GM21360 (cell line): ENCODE measurements at regions not wholly inside any gene's neighbourhood (a gene's known extent, or its start where the extent isn't known, plus 50 kb on each side); places are given as distances from the start of the nearest gene placed in this dataset.

ENCODE experiments used
- ATAC-seq: cut with Tn5 transposase; IDR thresholded peaks from one replicate; pipeline ENCODE4 v1.9.1; 2021; ENCODE audit warnings: mild to moderate bottlenecking, moderate library complexity; ENCODE audit not compliant: unreplicated experiment

DNA sequence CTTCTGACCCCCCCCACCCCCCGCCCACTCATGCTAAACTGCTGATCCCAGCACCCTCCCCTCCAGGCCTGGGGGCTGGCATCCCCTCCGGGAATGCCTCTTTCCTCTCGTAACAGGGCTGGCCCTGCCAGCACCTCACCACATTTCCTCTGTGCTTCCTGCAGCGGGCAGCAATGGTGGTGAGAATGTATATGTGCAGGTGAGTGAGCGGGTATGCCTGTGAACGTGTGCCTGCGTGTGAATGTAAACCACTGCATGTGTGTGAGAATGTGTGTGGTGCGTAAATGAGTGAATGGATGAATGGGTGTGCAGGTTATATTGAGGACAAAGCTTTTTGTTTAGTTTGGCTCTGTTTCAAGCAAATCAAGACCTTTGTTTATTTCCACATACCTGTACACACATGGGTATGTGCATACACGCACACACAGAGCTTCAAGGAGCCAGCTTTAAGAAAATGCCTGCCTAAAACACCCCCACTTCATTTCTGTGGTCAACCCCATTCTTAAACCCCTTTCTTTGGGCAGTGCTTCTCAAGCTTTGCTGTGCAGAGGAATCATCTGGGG lies 95.7 kb upstream of the SHB start:
- ATAC-seq, result no peak

DNA sequence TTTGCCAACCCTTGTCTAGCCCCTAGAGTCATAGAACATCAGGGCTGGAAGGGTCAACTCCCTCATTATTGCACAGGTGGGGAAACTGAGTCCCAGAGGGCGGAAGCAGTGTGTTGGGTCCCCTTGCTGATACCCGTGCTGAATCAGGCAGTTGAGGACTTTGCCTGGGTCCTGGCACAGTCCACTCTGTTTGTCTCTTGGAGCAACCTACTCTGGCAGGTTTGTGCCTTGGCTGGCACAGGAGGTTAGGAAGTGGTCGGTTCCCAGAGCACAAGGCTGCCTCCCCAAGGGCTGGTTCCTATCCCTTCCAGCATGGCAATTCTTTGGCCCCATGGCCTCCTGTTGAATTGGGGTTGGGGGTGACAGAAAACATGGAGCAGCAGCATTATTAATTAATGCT lies 94.5 kb upstream of the SHB start:
- ATAC-seq, result no peak

DNA sequence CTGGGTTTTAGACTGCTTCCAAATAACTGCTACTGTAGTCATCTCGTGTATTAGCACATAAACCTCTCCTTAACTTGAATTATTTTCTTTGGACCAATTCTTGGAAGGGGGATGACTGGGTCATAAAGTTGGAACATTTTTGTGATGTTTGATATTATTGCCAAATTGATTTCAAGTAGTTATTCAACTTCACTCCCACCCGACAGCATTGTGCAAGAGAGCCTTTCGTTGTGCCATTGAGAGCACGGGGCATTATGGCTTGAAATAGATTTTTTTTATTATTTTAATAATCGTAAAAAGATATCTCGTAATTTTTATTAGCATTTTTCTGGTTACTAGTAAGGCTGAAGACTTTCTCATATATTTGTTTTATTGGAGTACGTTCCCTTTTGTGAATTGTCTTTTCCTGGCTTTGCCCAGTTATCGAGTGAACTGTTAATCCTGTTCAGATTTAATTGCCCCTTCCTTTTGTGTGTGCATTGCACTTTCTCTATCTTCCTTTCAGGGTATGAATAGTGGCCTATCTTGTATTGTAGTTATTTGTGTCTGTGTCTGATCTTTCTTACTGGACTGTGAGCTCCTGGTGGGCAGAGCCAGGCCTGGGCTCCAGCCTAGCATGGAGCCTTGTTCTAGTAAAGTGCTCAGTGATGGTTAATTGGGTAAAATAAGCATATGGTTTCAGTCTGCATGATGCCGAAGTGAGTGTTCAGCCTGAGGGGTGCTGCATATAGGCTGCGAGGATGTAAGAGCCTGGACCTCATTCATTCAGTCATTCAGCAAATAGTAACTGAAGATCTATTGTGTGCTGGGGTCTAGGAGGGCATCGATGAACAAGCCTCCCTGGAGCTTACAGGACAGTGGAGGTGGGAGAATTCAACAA lies 93.5 kb upstream of the SHB start:
- ATAC-seq, result no peak

DNA sequence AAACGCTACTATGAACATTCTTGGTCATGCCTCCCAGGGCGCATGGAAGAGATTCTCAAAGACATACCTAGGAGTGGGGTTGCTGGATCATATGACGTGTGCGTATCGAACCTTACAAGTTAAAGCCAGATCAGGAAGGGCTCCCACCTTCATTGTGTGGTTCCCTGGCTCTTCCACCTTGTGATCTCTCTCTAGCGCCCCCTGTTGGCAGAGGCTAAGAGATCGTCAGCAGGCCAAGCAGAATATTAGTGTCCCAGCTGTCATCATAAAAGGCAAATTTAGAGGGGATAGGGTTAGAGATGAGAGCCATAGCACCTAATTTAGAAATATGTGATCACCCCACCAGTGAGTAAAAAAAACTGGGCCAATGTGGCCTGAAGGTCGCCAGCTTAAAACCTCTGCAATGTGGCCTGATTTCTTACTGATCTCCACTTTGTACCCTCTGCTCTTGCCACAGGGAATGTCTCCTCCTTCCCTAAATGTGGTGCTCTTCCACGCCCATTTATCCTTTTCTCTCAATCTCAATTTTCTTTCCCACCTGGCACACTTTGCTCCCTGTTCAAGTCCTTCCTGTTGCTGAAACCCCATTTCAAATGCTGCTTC lies 91.7 kb upstream of the SHB start:
- ATAC-seq, result no peak

DNA sequence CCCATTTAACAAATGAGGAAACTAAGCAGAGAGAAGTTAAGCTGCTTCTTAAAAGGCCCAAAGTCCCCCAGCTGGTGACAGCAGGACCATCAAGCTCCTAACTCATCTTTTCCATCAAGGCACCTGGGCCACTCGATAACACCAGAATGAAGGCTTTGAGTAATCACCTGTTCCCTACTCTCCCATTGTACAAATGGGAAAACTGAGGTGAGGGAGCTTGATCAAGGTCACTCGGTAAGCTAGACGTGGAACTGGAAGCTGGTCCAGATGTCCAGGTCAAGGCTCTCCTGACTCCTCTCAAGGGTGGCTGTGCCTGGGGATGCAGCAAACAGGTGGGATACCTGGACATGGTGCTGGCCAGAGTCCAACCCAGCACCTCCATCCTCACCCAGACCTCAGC lies 90.6 kb upstream of the SHB start:
- no peak for ATAC-seq

DNA sequence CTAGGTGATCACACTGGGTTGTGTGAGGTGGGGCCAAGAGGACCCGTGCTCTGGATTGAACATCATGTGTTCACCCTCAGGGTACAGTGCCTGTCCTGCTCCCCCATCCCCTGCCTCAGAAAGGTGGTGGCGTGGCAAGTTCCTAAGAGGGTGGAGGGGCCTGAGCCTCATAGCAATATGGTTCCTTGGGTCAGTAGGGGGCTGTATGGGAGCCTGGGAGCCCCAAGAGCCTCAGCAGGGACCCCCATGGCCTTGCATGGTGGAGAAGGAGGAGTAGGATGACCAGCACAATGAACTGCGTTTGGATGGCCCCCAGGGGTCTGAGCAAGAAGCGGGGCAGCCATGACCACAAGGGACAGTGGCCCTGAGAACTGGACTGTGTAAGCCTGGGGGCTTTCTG lies 89.6 kb upstream of the SHB start:
- no peak for ATAC-seq

DNA sequence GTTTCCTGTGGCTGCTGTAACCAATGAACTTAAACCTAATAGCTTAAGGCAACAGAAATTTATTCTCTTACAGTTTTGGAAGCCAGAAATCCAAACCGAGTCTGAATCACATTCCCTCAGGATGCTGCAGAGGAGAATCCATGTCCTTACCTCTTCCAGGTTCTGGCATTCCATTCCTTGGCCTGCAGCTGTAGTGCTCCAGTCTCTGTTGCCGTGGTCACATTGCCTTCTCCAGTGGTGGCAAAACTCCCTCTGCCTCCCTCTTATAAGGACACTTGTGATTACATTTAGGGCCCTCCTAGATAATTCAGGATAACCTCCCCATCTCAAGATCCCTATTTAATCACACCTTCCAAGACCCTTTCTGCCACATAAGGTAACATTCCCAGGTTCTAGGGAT lies 88.7 kb upstream of the SHB start:
- ATAC-seq, result no peak

DNA sequence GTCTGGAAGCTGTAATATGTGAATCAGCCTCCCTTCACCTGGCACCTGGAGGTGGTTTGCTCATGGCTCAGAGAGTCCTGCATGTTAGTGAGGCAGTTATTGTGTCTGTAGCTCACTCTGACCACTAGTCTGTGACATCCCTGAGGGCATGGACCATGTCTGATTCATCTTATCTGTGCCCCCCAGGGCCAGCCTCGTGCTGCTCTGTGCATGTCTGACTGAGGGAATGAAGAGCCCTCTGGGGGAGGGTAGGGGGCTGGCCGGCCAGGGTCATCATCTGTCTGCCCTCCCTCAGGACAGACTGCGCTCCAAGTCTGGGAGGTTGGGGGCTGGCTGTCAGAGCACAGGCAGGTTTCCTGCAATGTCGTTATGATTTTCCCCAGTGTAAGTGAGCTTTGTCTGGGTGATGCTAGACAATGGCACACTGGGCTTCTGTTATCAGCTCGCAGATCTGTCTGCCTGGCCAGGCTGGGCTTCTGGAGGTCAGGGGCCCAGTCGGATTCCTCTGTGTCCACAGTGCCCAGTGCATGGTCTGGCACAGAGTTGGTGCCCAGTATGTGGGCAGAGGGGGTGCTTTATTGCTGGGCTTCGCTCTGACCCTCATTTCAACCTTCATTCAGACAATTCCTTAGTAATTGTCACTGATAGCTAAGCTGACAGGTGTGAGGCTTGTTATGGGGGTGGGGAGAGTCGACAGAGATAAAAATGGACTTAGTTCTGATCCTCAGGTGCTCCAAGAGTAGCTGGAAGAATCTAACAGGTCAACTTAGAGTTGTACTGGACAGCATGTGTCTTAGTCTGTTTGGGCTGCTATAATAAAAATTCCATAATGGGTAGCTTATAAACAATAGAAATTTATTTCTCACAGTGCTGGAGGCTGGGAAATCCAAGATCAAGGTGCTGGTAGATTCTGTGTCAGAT lies 85.7 kb upstream of the SHB start:
- no peak for ATAC-seq

DNA sequence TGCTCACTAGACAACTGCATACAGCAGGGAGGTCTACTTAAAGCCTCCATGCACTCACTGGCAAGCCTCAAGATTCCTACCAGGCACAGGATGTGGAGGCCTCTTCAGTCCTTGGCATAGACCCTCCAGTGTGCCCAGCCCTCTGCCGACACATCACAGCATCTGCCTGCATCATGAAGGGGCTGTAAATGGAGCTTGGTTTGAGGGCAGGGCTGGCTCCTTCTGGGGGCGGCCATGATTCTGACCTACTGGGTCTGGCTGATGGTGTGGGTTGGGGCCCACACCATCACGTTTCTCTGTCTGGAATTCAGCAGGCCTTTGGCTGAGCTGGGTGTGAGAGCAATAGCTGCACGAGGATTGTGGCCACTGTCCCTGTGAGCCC lies 84.9 kb upstream of the SHB start:
- ATAC-seq, result no peak

DNA sequence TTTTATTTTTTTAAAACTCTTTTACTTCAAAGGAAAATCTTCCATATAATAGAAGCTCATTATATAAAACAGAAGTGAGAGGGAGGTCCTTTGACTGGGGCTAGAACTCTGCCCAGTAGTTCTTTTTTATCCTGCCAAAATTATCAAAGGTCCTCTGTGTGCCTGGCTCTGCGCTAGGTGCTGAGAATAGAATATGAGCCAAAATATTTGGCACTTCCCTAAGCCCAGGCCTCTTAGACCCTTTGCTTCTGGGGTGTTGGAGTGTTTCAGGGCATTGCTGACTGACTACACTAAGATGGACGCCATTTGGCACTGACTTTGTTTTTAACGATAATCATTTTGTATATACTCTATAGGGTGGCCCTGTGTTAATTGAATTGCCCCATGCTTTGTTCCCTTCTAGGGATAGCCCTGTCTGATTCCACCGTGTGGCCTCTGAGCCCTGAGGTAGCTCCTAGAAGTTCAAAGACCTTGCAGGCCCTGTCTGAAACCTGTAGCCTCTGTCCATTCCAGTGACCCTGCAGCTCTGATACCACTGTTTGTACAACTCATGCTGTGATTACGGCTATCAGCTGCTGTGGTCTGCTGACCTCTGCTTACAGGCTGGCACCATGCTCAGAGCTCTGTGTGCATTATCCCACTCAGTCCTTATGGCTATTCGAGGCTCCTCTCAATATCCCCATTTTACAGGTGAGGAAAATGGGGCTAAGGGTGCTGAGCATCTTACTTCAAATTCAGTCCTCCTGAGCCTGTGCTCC lies 84.3 kb upstream of the SHB start:
- ATAC-seq, result no peak

DNA sequence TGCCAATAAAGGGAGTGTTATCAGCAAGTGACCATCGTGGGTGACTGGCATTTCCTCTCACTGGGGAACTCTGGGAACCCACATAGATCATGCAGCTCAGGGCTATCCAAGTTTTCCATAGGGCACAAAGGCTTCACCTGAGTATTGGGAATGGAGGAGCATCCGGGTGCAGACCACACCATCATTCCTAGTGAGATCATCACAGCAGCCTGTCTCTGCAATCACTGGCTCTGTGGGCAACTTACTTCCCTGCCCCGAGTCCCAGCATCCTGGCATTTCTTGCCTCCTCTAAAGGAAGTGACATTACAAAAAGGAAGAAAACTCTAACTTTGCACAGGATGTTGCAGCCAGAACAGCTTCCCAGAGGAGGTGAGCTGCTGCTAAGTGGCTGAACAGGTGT lies 80.6 kb upstream of the SHB start:
- no peak for ATAC-seq

DNA sequence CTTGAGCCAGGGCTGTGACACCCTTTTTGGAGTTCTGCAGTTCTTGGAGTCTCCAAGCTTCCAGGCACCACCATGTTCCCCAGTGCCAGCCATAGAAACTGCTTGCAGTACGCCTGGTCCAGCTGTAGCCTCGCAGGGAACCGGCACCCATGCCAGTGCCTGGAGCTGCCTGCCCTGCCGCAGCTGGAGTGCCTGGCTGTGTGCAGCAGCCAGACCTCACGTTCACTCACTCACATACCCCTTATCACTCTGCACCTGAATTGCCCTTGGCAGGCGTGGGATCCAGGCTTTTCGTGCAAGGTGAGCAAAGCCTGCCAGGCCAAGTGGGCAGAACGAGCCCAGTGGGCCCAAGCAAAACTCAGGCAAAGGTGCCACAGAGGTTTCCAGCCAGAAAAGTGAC lies 77.8 kb upstream of the SHB start:
- no peak for ATAC-seq

DNA sequence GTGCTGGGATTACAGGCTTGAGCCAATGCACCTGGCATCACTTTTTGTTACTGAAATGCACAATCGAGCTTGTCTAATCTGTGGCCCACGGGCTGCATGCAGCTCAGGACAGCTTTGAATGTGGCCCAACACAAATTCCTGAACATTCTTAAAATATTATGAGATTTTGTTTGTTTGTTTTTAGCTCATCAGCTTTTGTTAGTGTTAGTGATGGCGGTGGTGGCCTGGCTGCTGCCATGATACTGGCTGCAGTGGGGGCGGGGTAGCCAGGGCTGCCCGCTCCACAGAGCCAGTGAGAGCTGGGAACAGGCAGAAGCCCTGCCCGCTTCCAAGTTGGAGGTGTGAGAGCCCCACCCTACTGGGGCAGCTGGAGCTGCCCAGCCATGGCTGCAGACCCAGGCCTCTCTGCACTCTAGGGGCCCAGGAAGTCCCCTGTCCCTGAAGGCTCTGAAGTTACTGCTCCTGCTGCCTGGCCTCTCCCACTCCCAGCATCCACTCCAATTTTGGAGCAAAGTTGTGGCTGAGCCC lies 76.6 kb upstream of the SHB start:
- ATAC-seq, result no peak

DNA sequence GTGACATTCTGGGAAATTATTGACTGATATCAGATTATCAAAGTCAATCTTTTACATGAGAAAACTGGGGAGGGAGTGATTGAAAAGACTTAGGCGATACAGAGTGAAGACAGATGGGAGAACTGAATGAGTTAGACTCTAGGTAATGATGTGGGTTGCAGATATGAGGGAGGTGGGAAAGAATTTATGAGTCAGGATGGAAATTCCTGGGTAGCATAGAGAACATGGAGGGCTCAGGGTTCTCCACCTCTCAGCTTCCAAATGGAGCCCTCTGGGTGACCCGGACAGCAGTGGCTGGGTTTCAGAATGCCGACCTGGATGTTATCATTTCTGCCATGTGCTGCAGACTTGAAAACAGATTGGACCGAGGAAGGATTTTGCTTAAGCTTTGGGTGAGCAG lies 75.4 kb upstream of the SHB start:
- no peak for ATAC-seq

DNA sequence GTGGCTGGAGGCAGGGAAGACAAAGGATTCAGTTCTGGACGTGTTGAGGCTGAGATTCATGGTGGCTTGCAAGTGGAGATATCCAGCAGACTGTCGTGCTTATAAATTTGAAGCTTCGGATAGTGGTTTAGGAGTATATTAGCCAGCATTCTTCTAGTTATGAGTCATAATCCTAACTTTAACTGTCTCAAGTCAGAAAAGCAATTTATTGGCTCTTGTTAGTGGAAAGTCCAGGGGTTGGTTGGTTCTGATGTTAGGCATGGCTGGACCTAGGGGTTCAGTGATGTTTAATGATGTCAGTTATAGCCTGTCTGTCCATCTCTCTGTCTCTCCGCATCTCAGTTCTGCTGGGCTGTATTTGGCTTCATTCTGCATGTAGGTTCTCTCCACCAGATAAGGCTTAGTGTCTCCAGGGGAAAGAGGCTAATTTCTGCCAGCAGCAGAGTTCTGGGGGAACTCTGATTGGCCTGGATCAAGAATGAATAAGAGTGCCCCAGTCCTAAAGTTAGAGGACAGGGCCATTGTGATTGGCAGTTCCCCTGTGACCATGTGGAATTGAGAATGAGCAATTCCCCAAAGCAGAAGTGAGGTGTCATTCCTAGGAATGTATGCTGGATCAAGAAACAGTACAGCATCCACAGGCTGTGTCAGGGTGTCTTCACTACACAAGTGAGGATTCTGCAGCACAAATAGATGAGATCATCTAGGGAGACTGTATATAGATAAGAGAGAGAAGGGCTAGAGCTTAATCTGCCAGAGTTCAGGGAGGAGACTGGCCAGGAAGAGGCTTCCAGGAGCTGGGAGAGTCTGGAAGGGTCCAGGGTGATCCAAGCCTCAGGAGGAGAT lies 72.9 kb upstream of the SHB start:
- ATAC-seq, result no peak

DNA sequence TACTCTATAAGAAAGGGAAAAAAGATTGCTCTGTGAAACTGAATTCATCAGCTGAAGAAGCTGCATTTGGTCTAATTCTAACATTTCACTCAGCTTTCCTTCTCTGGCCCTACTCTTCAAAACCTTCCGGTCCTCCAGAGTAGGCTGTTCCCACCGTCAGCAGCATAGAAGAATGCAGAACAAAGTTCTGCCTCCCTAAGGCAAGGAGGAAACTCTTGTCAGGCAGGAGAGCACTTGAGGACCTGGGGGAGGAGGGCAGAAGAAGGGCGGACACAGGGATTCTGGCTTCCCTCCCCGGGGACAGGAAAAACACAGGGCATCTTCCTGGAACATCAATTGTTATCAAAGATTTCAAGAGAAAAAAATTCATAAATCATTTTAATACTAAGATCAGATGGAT lies 69.2 kb upstream of the SHB start:
- no peak for ATAC-seq

DNA sequence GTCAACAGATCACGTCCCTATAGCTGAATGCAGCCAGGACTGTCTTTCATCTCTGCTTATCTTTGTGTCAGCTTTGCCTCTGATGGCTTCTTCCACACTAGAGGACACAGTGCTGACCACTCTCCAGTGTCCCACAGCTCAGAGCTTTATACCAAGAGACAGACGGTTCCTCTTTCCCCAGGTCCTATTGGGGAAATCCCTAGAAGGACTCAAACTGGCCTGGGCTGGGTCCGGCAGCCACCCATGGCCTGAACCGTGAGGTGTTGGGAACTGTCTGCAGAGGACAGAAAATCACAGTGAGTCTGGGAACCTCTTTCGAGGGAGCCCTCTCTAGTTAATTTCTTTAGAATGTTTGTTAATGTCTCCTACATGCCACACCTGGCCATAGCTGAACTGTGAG lies 68.3 kb upstream of the SHB start:
- ATAC-seq, result no peak

DNA sequence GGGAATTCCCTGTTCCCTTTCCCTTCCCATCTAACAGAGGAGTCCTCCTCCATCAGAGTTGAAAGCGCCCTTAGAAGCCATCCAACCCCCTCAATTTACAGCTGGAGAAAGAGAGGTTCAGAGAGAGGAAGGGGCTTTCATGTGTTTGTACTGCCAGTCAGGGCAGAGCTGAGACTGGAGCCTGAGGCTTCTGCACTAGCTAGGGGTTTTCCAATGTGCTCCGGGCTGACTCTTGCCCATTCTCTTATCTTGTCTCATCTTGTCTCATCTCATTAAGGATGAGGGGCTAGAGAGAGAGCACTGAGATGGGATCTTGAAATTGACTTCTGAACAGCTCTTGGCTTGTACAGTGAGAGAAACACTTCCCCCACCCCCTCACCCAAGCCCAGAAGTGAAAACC lies 67.4 kb upstream of the SHB start:
- ATAC-seq, result no peak

DNA sequence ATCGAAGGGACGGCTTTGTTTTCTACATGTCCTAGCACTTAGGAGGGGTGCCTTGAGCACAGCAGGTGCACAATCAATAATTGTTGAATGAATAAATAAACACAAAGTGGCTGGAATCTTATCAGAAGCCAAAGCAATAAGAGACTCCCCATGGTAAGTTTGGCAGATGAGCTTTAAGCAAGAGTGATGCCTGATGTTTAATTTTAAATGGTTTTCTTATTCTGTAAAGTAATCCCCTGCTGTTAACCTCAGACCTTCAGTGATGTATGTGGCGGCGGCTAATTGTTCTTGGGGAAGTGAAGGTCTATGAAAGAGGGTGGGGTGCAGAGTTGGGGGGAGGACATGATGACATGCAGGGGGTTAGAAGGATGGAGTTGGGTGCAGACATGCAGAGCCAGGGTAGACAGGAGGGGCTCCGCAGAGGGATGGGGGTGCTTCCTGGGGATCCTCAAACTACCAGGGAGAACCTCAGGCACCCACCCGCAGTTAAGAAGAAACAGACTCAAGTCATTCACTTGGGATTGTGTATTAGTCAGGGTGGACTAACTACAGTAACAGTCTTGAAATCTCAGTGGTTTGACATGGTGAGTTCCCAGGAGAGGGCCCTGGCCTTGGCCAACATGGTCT lies 65.7 kb upstream of the SHB start:
- ATAC-seq, result no peak
